ENCODE measurements at regions not wholly inside any gene's neighbourhood (a gene's known extent, or its start where the extent isn't known, plus 50 kb on each side); places are given as distances from the start of the nearest gene placed in this dataset.

DNA sequence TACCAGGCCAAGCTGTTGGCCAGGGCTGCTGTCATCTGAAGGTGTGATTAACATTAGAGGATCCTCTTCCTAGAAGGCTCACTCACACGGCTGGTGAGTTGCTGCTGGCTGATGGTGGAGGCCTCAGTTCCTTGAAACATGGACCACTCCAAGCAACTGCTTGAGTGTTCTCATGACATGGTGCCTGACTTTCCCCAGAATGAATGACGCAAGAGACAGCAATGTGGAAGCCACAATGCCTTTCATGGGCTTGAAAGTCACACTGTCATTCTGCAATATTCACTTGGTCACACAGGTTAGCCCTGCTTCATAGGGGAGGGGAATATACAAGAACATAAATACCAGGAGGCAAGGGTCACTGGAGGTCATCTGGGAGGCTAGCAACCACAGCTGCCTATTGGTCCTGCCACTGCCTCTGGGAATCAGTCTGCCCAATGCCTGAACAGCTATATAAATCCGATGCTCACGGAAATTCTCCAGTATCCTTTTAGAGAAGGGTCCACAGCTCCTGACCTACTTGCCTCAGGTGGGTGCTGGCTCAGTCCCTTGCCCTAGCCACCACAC lies 97.1 kb upstream of the MAML3 start:
- no peak for DNase-seq (ENCODE audit: extremely low read depth, low read depth)

- no peak for DNase-seq (ENCODE audit: extremely low read depth, low read depth)
These were observed 95.4 kb upstream of the MAML3 start for GRCh38 chr4:140249351-140249750.

GRCh38 chr4:140247237-140247636 lies 93.3 kb upstream of the MAML3 start:
- no peak for DNase-seq (ENCODE audit: extremely low read depth, low read depth)

DNA sequence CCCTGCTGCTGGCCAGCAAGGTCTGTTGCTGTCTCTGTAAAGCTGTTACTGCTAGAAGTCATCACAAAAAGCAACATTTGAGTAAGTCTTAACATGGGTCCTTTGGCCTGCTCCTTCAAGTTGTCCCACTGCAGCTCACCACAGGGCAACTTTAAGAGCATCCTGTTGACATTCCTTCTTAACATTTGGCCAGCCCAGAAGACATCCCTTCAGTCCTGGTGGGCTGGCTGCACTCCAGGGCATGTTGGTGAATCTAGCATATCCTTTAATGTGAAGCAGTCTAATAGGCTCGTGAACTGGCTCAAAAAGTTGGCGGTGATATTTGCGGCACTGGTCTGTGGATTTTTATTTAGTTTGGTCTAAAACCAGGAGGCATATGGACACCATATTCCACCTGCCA lies 92.2 kb upstream of the MAML3 start:
- DNase-seq (ENCODE audit: extremely low read depth, low read depth), result no peak

DNA sequence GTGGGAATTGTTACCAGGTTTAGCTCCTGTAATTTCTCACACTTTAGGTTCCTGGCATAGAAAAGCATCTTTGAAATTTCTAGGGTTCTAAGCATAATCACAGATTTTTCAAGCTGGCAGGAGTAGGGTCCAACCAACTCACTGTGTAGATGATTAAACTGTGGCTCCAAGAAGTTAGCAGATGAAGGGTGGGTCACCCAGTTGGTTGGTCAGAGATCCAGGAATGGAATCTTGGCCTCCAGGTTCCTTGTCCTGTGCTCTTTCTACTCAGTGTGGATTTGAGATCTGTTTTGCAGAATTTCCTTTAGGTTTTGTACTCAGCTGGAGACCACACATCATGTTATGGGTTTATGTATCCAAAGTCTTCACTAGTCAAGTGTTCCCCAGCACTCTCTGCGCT lies 90.3 kb upstream of the MAML3 start:
- DNase-seq (ENCODE audit: extremely low read depth, low read depth), result no peak

GRCh38 chr4:140243278-140243753 lies 89.3 kb upstream of the MAML3 start:
- DNase-seq (ENCODE audit: extremely low read depth, low read depth), result no peak

- no peak for DNase-seq (ENCODE audit: extremely low read depth, low read depth)
These were observed 88.6 kb upstream of the MAML3 start for GRCh38 chr4:140242357-140243277.

DNA sequence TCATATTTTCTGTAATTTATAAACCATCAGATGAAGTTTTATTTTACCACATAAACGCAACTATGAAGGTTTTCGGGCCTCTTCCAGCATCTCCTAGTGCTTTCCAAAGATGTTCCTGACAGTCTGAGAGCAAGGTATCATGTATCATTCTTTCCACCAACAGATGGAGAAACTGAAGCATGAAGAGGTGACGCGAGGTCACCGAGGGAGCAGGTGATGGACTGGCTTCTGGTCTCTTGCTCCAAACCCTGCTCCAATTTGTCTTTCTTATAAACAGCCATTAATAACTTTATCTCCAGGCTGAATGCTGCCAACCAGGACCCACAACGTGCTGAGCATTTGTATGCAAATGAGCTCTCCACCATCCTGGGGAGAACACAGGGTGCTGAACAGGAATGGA lies 86.3 kb upstream of the MAML3 start:
- no peak for DNase-seq (ENCODE audit: extremely low read depth, low read depth)

DNA sequence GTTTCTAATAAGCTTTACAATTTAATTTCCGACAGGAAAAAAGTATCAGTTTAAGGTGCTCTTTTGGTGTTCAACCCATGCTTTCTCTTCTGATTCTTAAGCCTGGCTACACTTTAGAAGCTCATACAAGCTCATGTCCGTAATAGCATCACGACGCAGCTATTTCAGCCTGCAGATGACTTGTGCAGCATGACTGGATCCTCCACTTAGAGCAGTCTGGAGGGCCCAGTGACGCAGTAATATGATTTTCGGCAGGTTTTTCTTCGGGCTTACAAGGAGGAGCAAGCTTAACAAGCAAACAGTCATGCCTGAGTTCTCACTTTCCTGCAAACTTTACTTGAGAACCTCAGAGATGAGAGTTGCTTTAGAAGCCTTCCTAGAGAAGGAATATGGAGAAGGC lies 85.3 kb upstream of the MAML3 start:
- DNase-seq (ENCODE audit: extremely low read depth, low read depth), result no peak

- peak; percentile 47 for DNase-seq (ENCODE audit: extremely low read depth, low read depth)
These were observed 84.5 kb upstream of the MAML3 start for GRCh38 chr4:140238351-140239056.

DNA sequence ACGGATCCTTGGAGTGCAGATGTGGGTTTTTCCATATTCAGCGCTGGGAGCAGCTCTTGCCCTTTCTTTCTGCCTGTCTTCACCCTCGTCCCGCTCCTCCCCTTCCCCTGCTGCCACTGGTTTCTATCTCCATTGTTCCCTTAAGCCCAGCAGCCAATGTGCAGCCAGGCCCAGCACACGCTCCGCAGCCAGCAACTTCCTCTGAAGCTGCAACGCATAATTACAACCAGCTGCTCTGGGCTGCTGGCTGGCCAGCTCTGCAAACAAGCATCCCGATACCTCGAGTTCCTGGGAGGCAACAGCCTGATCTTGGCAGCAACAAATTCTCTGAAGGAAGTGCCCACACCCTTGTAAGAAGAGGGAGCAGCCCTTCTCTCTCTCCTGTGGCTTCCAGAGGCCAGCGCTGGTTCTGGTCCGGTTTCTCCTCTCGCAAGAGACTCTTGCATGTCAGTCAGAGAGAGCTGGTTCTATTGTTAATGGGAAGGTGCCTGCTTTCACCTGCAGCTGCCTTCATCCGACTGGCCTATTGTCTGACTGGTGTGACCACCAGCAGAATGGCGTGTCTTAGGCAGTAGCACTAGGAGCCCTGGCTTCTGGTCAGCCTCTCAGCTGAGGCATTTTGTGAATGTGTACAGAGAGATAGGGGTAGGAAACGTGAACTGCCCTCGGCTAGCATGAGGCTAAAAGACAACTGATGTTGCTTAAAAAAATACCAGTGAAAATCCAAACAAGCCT lies 83.8 kb upstream of the MAML3 start:
- DNase-seq (ENCODE audit: extremely low read depth, low read depth), result no peak

DNA sequence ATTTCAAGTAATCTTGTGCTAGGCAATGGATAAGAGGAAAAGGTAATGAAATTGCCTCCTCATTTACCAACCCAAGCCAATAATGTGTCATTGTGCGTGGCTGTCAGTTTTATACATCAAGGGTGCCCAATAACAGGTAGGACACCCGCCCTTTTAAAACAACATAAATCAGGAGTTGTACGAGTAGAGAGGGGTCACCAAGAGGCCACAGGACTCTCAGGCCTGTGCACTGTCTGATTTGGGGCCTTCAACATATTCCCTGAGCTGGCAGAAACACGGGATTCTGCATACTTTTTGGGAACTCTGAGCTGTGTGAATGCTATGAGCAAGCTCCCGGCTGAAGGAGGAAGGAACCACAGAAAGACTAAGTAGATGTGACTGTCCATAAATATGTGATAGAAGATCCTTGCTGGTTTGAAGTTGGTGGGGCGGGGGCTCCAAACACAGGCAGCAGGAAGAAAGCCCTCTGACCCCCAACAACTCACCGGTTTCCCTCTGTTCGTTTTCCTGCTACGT lies 82.7 kb upstream of the MAML3 start:
- DNase-seq (ENCODE audit: extremely low read depth, low read depth), result no peak

DNA sequence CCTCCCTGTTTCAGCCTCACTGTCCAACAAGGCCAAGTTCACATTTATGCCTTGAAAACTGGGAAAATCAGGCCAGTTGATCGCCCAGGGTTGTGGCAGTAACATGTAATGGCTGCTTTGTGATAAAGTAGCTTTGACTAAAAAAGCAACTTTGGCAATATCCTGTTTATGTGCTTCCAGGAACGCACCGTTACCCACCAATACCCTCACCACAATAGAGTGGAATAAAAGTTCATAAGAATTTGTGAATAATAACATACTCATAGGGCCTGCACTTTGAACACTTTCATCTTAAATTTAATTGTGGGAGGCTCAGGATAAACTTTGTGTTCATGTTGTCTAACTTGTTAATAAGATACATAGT lies 80.7 kb upstream of the MAML3 start:
- no peak for DNase-seq (ENCODE audit: extremely low read depth, low read depth)

GRCh38 chr4:140233791-140234696 lies 80.1 kb upstream of the MAML3 start:
- DNase-seq (ENCODE audit: extremely low read depth, low read depth), result no peak

DNA sequence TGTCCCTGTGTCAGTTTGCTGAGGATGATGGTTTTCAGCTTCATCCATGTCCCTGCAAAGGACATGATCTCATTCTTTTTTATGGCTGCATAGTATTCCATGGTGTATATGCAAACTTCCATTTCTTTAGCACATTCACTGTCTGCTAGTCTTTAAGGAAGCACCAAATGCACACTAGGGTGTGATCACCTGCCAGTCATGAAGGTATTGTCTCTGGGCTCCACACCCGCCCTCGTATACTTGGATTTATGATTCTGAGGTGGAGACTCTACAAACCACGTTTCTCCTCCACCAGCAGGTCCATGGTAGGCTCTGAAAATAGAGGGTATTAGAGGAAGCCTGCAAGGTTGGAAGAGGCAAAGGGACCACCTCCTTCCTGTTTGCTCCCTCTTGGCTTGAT lies 75.9 kb upstream of the MAML3 start:
- no peak for DNase-seq (ENCODE audit: extremely low read depth, low read depth)

- DNase-seq (ENCODE audit: extremely low read depth, low read depth), result no peak
These were observed 73.3 kb upstream of the MAML3 start for GRCh38 chr4:140227286-140227685.

GRCh38 chr4:140223056-140223810 lies 69.2 kb upstream of the MAML3 start:
- DNase-seq (ENCODE audit: extremely low read depth, low read depth), result peak; percentile 23

DNA sequence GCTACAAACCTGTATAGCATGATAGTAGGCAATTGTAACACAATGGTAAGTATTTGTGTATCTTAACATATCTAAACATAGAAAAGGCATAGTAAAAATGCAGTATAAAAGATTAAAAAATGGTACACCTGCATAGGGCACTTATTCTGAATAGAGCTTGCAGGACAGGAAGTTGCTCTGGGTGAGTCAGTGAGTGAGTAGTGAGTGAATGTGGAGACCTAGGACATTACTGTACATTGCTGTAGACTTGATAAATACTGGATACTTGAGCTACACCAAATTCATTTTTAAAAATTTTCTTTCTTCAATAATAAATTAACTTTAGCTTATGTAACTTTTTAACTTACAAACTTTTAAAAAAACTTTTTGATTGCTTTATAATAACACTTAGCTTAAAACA lies 68.2 kb upstream of the MAML3 start:
- DNase-seq (ENCODE audit: extremely low read depth, low read depth), result peak; percentile 19

- no peak for DNase-seq (ENCODE audit: extremely low read depth, low read depth)
These were observed 66.1 kb upstream of the MAML3 start for GRCh38 chr4:140220058-140220457.

Data from NCI-H460 (cell line).